OCI-LY1 (cell line): ENCODE measurements at regions not wholly inside any gene's neighbourhood (a gene's known extent, or its start where the extent isn't known, plus 50 kb on each side); places are given as distances from the start of the nearest gene placed in this dataset.

Source experiments
- H2AFZ ChIP-seq: fragments of 200-600 bp; sonication (generic), shearing (Covaris generic); 2 replicates; pipeline ENCODE4 v1.6.0; 2014; ENCODE audit warnings: antibody characterized with exemption, mild to moderate bottlenecking, low read length
- H3F3A ChIP-seq: fragments of 200-600 bp; sonication (generic), shearing (Covaris generic); 2 replicates; pipeline ENCODE4 v1.6.0; 2014; ENCODE audit warnings: mild to moderate bottlenecking, antibody characterized with exemption, low read length, moderate library complexity; ENCODE audit not compliant: insufficient read depth
- H3K27ac ChIP-seq: fragments of 200-600 bp; sonication (generic); 2 replicates; pipeline ENCODE4 v1.5.1; 2014; ENCODE audit warnings: low read length, mixed run types, mild to moderate bottlenecking, low read depth; ENCODE audit not compliant: poor library complexity, severe bottlenecking
- H3K27me3 ChIP-seq: fragments of 200-600 bp; sonication (generic); 2 replicates; pipeline ENCODE4 v1.6.0; 2014; ENCODE audit warnings: antibody characterized with exemption, mild to moderate bottlenecking, low read length, moderate library complexity; ENCODE audit not compliant: insufficient read depth
- H3K36me3 ChIP-seq: fragments of 200-600 bp; sonication (generic); 2 replicates; pipeline ENCODE4 v1.6.1; 2014; ENCODE audit warnings: mild to moderate bottlenecking, antibody characterized with exemption, low read length, moderate library complexity, mixed read lengths; ENCODE audit not compliant: insufficient read depth
- H3K4me1 ChIP-seq: fragments of 200-600 bp; sonication (generic); 2 replicates; pipeline ENCODE4 v1.5.1; 2014; ENCODE audit warnings: mild to moderate bottlenecking, low read length, moderate library complexity; ENCODE audit not compliant: insufficient read depth, severe bottlenecking
- H3K4me2 ChIP-seq: fragments of 200-600 bp; sonication (generic), shearing (Covaris generic); 2 replicates; pipeline ENCODE4 v1.6.1; 2014; ENCODE audit warnings: low read length
- H3K4me3 ChIP-seq: fragments of 200-600 bp; sonication (generic); 2 replicates; pipeline ENCODE4 v1.5.1; 2014; ENCODE audit warnings: low read length, low read depth, mild to moderate bottlenecking, mixed read lengths; ENCODE audit not compliant: poor library complexity, severe bottlenecking
- H3K79me2 ChIP-seq: fragments of 200-600 bp; shearing (Covaris generic); 2 replicates; pipeline ENCODE4 v1.6.1; 2016; ENCODE audit warnings: mixed run types, low read length, mixed read lengths; ENCODE audit not compliant: insufficient read depth
- H3K9ac ChIP-seq: fragments of 200-600 bp; sonication (generic), shearing (Covaris generic); 2 replicates; pipeline ENCODE4 v1.6.1; 2014; ENCODE audit warnings: mild to moderate bottlenecking, low read length, mixed read lengths
- H3K9me2 ChIP-seq: fragments of 200-600 bp; sonication (generic), shearing (Covaris generic); 2 replicates; pipeline ENCODE4 v1.6.1; 2014; ENCODE audit warnings: low read depth, mild to moderate bottlenecking, low read length, mixed read lengths
- H3K9me3 ChIP-seq: fragments of 200-600 bp; shearing (Covaris generic); 2 replicates; pipeline ENCODE4 v1.6.1; 2014; ENCODE audit warnings: low read length, mixed read lengths
- H4K20me1 ChIP-seq: fragments of 200-600 bp; sonication (generic), shearing (Covaris generic); 2 replicates; pipeline ENCODE4 v1.6.0; 2016; ENCODE audit warnings: mild to moderate bottlenecking, low read length; ENCODE audit not compliant: insufficient read depth
- EZH2 ChIP-seq: fragments of 200-600 bp; sonication (generic), shearing (Covaris generic); IDR thresholded peaks from 2 replicates; pipeline ENCODE4 v1.8.0; 2017; ENCODE audit warnings: borderline replicate concordance, mixed run types, mild to moderate bottlenecking, antibody characterized with exemption, low read length, moderate library complexity, mixed read lengths
- TF ChIP-seq, protein P1 (sequence below): fragments of 200-600 bp; sonication (generic), shearing (Covaris generic); IDR thresholded peaks from 2 replicates; pipeline ENCODE4 v1.5.1; 2017; ENCODE audit warnings: mild to moderate bottlenecking, antibody characterized with exemption, low read length, moderate library complexity, mixed read lengths

DNA sequence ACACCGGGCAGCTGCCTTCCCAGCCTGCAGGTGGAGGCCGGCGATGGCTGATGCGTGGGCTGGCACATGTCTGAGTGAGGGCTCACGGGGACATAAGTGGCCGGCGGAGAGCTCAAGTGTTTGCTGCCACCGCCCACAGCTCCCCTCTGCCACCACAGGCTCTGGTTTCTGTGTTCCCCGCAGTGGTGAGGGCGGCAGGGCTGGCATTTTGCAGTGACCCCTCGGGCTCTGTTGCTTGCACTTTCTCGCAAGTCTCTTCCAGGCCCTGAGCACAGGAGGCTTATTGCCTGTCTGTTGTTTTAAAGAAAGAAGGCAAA lies 271.0 kb upstream of the RTL1 start:
- no peaks in the 10 kb centered on the region; the same call in 1 of the 2 replicates for H3K27me3 ChIP-seq
- H3K9me2 ChIP-seq, result no peaks in the 10 kb centered on the region
- no peak overlapping the region for H3K9ac ChIP-seq
- H3K9me3 ChIP-seq, result no peaks in the 10 kb centered on the region
- H3K4me3 ChIP-seq, result no peak overlapping the region
- H3K79me2 ChIP-seq, result no peaks in the 10 kb centered on the region
- TF ChIP-seq, protein P1, sequence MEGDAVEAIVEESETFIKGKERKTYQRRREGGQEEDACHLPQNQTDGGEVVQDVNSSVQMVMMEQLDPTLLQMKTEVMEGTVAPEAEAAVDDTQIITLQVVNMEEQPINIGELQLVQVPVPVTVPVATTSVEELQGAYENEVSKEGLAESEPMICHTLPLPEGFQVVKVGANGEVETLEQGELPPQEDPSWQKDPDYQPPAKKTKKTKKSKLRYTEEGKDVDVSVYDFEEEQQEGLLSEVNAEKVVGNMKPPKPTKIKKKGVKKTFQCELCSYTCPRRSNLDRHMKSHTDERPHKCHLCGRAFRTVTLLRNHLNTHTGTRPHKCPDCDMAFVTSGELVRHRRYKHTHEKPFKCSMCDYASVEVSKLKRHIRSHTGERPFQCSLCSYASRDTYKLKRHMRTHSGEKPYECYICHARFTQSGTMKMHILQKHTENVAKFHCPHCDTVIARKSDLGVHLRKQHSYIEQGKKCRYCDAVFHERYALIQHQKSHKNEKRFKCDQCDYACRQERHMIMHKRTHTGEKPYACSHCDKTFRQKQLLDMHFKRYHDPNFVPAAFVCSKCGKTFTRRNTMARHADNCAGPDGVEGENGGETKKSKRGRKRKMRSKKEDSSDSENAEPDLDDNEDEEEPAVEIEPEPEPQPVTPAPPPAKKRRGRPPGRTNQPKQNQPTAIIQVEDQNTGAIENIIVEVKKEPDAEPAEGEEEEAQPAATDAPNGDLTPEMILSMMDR, result no peak
- no peak for TF ChIP-seq EZH2
- no peaks in the 10 kb centered on the region for H3F3A ChIP-seq
- H3K4me1 ChIP-seq, result no peaks in the 10 kb centered on the region
- H2AFZ ChIP-seq, result no peak overlapping the region
- no peaks in the 10 kb centered on the region for H4K20me1 ChIP-seq
- no peak overlapping the region for H3K27ac ChIP-seq
- H3K4me2 ChIP-seq, result no peak overlapping the region
- H3K36me3 ChIP-seq, result no peaks in the 10 kb centered on the region

DNA sequence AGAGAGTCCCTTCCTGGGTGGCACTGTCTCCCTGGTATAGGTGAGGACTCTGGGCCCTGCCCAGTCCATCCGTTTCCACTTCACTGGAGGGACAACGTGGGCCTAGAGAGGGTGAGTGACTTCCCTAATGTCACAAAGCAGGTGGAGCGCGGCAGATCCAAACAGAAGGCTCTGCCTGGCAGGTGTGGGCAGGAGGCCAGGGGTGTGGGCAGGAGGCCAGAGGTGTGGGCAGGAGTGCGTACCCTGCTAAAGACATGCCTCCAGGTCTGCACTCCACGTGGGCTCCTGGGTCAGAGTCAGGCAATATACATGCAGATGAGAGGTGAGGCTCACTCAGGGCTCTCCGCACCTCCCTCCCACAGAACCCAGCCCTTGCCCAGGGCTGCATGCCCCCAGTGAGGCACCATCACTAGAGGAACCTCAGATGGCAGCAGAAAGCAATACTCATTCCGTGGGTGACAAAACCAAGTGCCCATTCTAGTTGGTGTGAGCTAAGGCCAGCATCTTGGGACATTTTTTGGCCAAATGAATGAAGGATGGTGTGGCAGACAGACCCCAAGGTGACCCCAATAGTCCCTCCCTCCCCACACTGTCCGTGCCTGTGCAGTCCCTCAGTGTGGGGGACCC lies 271.6 kb upstream of the RTL1 start:
- no peaks in the 10 kb centered on the region for H3K36me3 ChIP-seq
- H3K4me2 ChIP-seq, result no peak overlapping the region
- no peaks in the 10 kb centered on the region for H4K20me1 ChIP-seq
- no peaks in the 10 kb centered on the region for H3K9me2 ChIP-seq
- no peaks in the 10 kb centered on the region for H3K9me3 ChIP-seq
- H3F3A ChIP-seq, result no peaks in the 10 kb centered on the region
- no peak overlapping the region for H2AFZ ChIP-seq
- no peak overlapping the region for H3K4me3 ChIP-seq
- H3K79me2 ChIP-seq, result no peaks in the 10 kb centered on the region
- no peak overlapping the region for H3K27ac ChIP-seq
- TF ChIP-seq EZH2, result no peak
- no peak overlapping the region for H3K9ac ChIP-seq
- H3K4me1 ChIP-seq, result no peaks in the 10 kb centered on the region
- no peaks in the 10 kb centered on the region; the same call in 1 of the 2 replicates for H3K27me3 ChIP-seq

GRCh38 chr14:101175731-101176534 lies 272.4 kb upstream of the RTL1 start:
- H3K4me2 ChIP-seq, result no peak overlapping the region
- no peaks in the 10 kb centered on the region for H3K4me1 ChIP-seq
- no peaks in the 10 kb centered on the region for H3K36me3 ChIP-seq
- H3F3A ChIP-seq, result no peaks in the 10 kb centered on the region
- no peaks in the 10 kb centered on the region; the same call in 1 of the 2 replicates for H3K27me3 ChIP-seq
- no peaks in the 10 kb centered on the region for H3K79me2 ChIP-seq
- H4K20me1 ChIP-seq, result no peaks in the 10 kb centered on the region
- H3K9me2 ChIP-seq, result no peaks in the 10 kb centered on the region
- H3K9me3 ChIP-seq, result no peaks in the 10 kb centered on the region
- H3K4me3 ChIP-seq, result no peak overlapping the region
- no peak overlapping the region for H2AFZ ChIP-seq
- TF ChIP-seq, protein P1, result no peak
- no peak for TF ChIP-seq EZH2
- no peak overlapping the region for H3K9ac ChIP-seq
- no peak overlapping the region for H3K27ac ChIP-seq
